ENCODE measurements at regions not wholly inside any gene's neighbourhood (a gene's known extent, or its start where the extent isn't known, plus 50 kb on each side); places are given as distances from the start of the nearest gene placed in this dataset.

DNA sequence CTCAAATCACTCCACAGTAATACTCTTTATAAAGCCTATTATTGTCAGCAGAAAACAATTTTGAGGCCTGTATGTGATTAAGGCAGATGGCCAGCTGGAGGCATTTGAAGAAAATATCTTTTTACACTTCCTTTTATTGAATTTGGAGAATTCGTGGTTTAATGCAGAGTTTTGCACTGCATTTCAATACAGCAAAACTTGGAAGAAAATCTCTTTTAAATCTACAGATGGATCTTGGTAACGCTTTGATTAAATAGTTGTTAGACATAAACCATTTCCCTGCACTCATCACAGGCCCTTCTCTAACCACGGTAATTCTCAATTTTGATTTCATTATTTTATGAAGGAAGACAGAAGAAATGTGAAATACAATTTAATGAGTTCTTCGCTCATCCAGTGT is 185.7 kb downstream of the RFC3 start:
- no peaks in the 10 kb centered on the region for H3K36me3 ChIP-seq (ENCODE audit: control insufficient read depth in 1 of 2, insufficient read depth in 2 of 2, low read length in 2 of 2)
- H3K4me3 ChIP-seq (ENCODE audit: low read depth in 1 of 2, low read length in 2 of 2): no peak overlapping the region
- H3K27ac ChIP-seq (ENCODE audit: low read length): no peak overlapping the region
- H3K9me3 ChIP-seq (ENCODE audit: control insufficient read depth in 1 of 2, low read length in 2 of 2): no peaks in the 10 kb centered on the region
- H3K4me1 ChIP-seq (ENCODE audit: control insufficient read depth in 1 of 2, insufficient read depth in 2 of 2, low read length in 2 of 2): peaks cover 0 to 14% of the 10 kb centered on the region in 2 donors
- no peaks in the 10 kb centered on the region for H3K27me3 ChIP-seq (ENCODE audit: low read depth, low read length)

DNA sequence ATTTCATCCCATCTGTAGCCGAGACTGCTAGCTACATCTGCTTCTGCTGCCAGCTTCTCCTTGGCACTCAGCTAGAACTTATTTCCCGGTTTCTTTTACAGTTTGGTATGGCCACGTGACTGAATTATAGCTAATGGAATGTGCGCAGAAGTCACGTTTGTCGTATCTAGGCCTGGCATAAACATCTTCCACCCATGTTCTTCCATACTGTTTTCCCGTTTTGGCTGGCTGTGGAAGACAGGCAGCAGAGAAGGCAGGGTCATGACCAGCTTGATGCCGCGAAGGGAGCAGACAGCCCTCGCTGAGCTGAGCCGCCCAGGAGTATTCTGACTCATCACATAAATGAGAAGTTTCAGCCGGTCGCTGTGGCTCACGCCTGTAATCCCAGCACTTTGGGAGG is 186.7 kb downstream of the RFC3 start:
- H3K4me1 ChIP-seq (ENCODE audit: control insufficient read depth in 1 of 2, insufficient read depth in 2 of 2, low read length in 2 of 2): peaks cover 0 to 9% of the 10 kb centered on the region in 2 donors
- H3K27me3 ChIP-seq (ENCODE audit: low read depth, low read length): no peaks in the 10 kb centered on the region
- H3K4me3 ChIP-seq (ENCODE audit: low read depth in 1 of 2, low read length in 2 of 2): no peak overlapping the region
- H3K36me3 ChIP-seq (ENCODE audit: control insufficient read depth in 1 of 2, insufficient read depth in 2 of 2, low read length in 2 of 2): no peaks in the 10 kb centered on the region
- H3K9me3 ChIP-seq (ENCODE audit: control insufficient read depth in 1 of 2, low read length in 2 of 2): no peaks in the 10 kb centered on the region
- no peak overlapping the region for H3K27ac ChIP-seq (ENCODE audit: low read length)

DNA sequence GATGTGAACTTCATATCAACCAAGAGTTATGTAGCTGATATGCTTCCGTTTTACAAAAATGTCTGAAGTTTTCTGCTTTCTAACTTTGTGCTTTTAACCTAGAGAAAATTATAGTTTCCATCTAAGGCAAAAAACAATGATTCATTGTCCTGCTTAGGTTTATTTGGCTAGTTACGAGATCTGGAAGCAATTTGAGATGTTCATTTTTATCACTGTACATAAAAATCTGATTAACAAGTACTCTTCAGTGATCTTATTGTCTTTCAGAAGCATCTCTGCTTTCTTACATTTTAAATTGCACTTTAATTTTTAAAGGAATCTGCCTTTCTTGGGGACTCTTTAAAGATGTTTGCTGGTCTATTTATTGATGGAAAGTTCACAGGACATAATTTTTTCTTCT is 188.1 kb downstream of the RFC3 start:
- Histone ChIP-seq H3K9me3 (ENCODE audit: control insufficient read depth in 1 of 2, low read length in 2 of 2) (no peaks in the 10 kb centered on the region), H3K27ac (ENCODE audit: low read length) (no peak overlapping the region), H3K4me1 (ENCODE audit: control insufficient read depth in 1 of 2, insufficient read depth in 2 of 2, low read length in 2 of 2) (no peaks in the 10 kb centered on the region), H3K36me3 (ENCODE audit: control insufficient read depth in 1 of 2, insufficient read depth in 2 of 2, low read length in 2 of 2) (no peaks in the 10 kb centered on the region), H3K27me3 (ENCODE audit: low read depth, low read length) (no peaks in the 10 kb centered on the region), H3K4me3 (ENCODE audit: low read depth in 1 of 2, low read length in 2 of 2) (no peak overlapping the region)

DNA sequence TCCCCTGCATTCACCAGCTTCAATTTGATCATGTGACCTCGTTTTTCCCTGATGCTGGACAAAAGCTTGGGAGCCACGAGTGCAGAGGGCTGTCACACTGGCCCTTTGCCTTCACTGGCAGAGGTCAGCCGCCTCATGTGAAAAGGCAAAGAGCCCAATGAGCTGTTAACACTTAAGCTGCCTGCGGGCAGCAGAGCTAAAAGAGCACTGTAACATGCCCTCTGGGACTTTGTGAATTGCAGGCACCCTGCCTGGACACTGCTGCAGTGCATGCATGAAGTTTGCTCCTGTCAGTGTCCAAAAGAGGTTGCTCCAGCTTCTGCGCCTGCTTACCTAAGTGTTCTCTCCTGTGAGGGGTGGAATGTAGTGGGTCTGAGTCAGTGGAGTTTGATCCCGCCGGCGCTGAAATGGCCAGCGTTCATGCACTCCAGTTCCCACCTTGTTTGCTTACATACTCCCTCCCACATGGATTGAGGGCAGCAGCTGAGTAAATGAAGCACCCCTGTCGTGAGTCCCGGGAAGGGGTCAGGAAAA is 193.7 kb downstream of the RFC3 start:
- Histone ChIP-seq H3K4me3 (ENCODE audit: low read depth in 1 of 2, low read length in 2 of 2) (no peak overlapping the region), H3K27ac (ENCODE audit: low read length) (no peak overlapping the region), H3K4me1 (ENCODE audit: control insufficient read depth in 1 of 2, insufficient read depth in 2 of 2, low read length in 2 of 2) (no peaks in the 10 kb centered on the region), H3K9me3 (ENCODE audit: control insufficient read depth in 1 of 2, low read length in 2 of 2) (no peaks in the 10 kb centered on the region), H3K36me3 (ENCODE audit: control insufficient read depth in 1 of 2, insufficient read depth in 2 of 2, low read length in 2 of 2) (no peaks in the 10 kb centered on the region), H3K27me3 (ENCODE audit: low read depth, low read length) (no peaks in the 10 kb centered on the region)

DNA sequence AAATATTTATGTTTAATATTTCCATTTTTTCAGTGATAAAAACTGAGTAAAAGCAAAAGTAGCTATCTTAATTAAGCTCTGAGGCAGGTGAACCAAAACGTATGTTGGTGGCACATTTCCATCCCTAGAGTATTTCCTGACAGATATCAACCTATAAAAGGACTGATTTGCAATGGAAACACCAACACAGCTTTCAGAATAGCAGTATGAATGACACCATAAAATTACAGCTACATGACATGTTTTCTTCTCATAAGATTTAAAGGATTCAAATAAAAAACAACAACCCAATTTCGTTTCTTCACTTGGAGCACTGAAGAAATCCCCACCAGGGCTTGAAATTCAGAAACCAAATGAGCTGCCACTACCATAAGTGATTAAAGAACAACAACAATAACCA is 194.4 kb downstream of the RFC3 start:
- no peak overlapping the region for H3K27ac ChIP-seq (ENCODE audit: low read length)
- no peaks in the 10 kb centered on the region for H3K4me1 ChIP-seq (ENCODE audit: control insufficient read depth in 1 of 2, insufficient read depth in 2 of 2, low read length in 2 of 2)
- H3K9me3 ChIP-seq (ENCODE audit: control insufficient read depth in 1 of 2, low read length in 2 of 2): no peaks in the 10 kb centered on the region
- no peaks in the 10 kb centered on the region for H3K27me3 ChIP-seq (ENCODE audit: low read depth, low read length)
- no peaks in the 10 kb centered on the region for H3K36me3 ChIP-seq (ENCODE audit: control insufficient read depth in 1 of 2, insufficient read depth in 2 of 2, low read length in 2 of 2)
- no peak overlapping the region for H3K4me3 ChIP-seq (ENCODE audit: low read depth in 1 of 2, low read length in 2 of 2)

DNA sequence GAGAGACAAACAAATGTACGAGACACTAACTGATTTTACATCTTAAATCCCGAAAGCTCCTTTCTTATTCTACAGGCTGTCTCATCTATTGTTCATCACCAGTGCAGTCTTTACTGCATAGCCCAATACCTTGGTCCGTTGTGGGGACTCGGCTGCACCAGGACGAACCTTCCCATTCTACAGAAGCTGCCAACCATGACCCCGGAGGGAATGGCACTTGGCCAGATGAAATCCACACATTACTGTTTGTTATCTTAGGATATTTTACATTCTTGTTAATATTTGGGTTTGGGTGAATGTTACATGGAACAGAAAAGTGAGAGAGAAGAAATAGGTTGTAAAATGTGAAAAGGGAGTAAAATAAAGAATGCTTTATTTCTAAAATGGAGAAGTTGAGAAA is 195.1 kb downstream of the RFC3 start:
- Histone ChIP-seq H3K4me1 (ENCODE audit: control insufficient read depth in 1 of 2, insufficient read depth in 2 of 2, low read length in 2 of 2) (no peaks in the 10 kb centered on the region), H3K4me3 (ENCODE audit: low read depth in 1 of 2, low read length in 2 of 2) (no peak overlapping the region), H3K9me3 (ENCODE audit: control insufficient read depth in 1 of 2, low read length in 2 of 2) (no peaks in the 10 kb centered on the region), H3K27me3 (ENCODE audit: low read depth, low read length) (no peaks in the 10 kb centered on the region), H3K36me3 (ENCODE audit: control insufficient read depth in 1 of 2, insufficient read depth in 2 of 2, low read length in 2 of 2) (no peaks in the 10 kb centered on the region), H3K27ac (ENCODE audit: low read length) (no peak overlapping the region)

DNA sequence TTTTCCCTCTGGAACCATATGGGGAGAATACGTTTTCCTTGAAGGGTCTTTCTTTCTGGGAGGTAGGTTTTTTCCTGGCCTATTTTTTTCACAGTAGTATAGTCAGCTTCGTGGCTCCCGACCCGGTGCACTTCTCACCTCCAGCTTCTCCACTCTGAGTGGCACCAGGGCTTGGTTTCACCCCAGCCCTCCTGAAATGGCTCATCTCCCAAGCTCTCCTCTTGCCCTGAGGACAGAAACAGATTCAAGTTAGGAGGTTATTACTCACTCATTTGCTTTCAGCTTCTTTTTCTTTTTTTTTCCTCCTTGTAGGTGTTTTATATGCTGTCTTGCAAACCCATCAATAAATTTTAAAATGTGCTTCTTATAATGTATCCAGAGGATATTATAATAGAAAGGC is 199.3 kb downstream of the RFC3 start:
- H3K9me3 ChIP-seq (ENCODE audit: control insufficient read depth in 1 of 2, low read length in 2 of 2): peaks cover 0 to 8% of the 10 kb centered on the region in 2 donors
- no peaks in the 10 kb centered on the region for H3K36me3 ChIP-seq (ENCODE audit: control insufficient read depth in 1 of 2, insufficient read depth in 2 of 2, low read length in 2 of 2)
- no peak overlapping the region for H3K4me3 ChIP-seq (ENCODE audit: low read depth in 1 of 2, low read length in 2 of 2)
- no peak overlapping the region for H3K27ac ChIP-seq (ENCODE audit: low read length)
- H3K4me1 ChIP-seq (ENCODE audit: control insufficient read depth in 1 of 2, insufficient read depth in 2 of 2, low read length in 2 of 2): no peaks in the 10 kb centered on the region
- no peaks in the 10 kb centered on the region for H3K27me3 ChIP-seq (ENCODE audit: low read depth, low read length)

DNA sequence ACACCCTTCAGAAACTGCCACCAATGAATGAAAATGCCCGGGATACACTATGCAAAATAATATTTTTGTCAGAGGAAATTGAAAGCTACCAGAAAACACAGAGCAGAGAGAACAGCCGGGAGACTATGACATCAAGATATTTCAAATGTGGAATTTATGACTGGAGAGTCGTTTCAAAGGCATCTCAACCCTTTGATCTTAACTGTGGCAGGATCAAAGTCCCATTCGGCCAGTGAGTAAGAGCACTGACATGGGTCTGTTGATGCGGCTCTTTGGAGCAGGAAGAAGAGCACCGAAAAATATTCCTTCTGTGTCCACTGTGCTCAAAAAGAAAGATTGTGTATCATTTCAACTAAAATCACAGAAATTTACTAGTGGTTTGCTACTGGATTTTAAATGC is 201.9 kb downstream of the RFC3 start:
- H3K4me3 ChIP-seq (ENCODE audit: low read depth in 1 of 2, low read length in 2 of 2): no peak overlapping the region
- no peak overlapping the region for H3K27ac ChIP-seq (ENCODE audit: low read length)
- no peaks in the 10 kb centered on the region for H3K27me3 ChIP-seq (ENCODE audit: low read depth, low read length)
- no peaks in the 10 kb centered on the region for H3K36me3 ChIP-seq (ENCODE audit: control insufficient read depth in 1 of 2, insufficient read depth in 2 of 2, low read length in 2 of 2)
- peaks cover 0 to 10% of the 10 kb centered on the region in 2 donors for H3K9me3 ChIP-seq (ENCODE audit: control insufficient read depth in 1 of 2, low read length in 2 of 2)
- no peaks in the 10 kb centered on the region for H3K4me1 ChIP-seq (ENCODE audit: control insufficient read depth in 1 of 2, insufficient read depth in 2 of 2, low read length in 2 of 2)

DNA sequence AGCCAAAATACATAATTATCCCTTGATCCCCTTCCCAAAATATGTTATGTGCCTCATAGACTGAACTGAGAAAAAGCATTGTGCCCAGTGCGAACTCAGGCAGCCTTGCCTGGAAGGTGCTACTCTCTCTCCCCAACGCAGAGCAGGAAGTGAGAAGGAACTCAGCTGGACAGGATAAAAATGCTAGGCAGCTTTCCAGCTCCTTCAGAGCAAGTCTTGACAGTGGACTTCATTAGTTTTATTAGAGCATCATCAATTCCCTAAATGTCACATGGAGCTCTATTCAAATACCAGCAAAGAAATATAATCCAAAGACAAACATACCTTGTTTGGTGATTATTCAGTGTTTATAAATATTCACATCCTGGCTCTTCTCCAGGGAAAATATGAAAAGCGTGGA is 202.4 kb downstream of the RFC3 start:
- Histone ChIP-seq H3K27me3 (ENCODE audit: low read depth, low read length) (no peaks in the 10 kb centered on the region), H3K36me3 (ENCODE audit: control insufficient read depth in 1 of 2, insufficient read depth in 2 of 2, low read length in 2 of 2) (no peaks in the 10 kb centered on the region), H3K4me3 (ENCODE audit: low read depth in 1 of 2, low read length in 2 of 2) (no peak overlapping the region), H3K9me3 (ENCODE audit: control insufficient read depth in 1 of 2, low read length in 2 of 2) (peaks cover 0 to 10% of the 10 kb centered on the region in 2 donors), H3K27ac (ENCODE audit: low read length) (no peak overlapping the region), H3K4me1 (ENCODE audit: control insufficient read depth in 1 of 2, insufficient read depth in 2 of 2, low read length in 2 of 2) (no peaks in the 10 kb centered on the region)

DNA sequence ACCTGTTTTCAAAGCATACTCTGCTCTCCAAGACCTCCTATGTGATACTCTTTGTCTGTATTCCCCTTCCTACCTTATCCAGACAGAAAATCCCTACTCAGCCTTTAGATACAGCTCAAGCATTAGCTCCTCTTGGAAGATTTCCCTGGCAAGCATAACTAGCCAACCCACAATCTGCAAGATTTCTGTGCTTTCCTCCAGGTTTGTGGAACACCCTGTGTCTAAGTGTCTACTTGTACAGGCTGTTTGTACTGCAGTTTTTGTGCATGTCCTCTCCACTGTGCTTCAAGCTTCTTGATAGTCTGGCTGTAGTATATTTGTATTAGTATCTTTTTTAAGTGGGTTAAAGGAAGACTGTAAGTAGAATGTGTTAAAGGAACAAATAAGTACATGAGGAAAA is 203.7 kb downstream of the RFC3 start:
- no peak overlapping the region for H3K27ac ChIP-seq (ENCODE audit: low read length)
- no peak overlapping the region for H3K4me3 ChIP-seq (ENCODE audit: low read depth in 1 of 2, low read length in 2 of 2)
- no peaks in the 10 kb centered on the region for H3K36me3 ChIP-seq (ENCODE audit: control insufficient read depth in 1 of 2, insufficient read depth in 2 of 2, low read length in 2 of 2)
- H3K4me1 ChIP-seq (ENCODE audit: control insufficient read depth in 1 of 2, insufficient read depth in 2 of 2, low read length in 2 of 2): no peaks in the 10 kb centered on the region
- no peaks in the 10 kb centered on the region for H3K27me3 ChIP-seq (ENCODE audit: low read depth, low read length)
- peaks cover 0 to 18% of the 10 kb centered on the region in 2 donors for H3K9me3 ChIP-seq (ENCODE audit: control insufficient read depth in 1 of 2, low read length in 2 of 2)

DNA sequence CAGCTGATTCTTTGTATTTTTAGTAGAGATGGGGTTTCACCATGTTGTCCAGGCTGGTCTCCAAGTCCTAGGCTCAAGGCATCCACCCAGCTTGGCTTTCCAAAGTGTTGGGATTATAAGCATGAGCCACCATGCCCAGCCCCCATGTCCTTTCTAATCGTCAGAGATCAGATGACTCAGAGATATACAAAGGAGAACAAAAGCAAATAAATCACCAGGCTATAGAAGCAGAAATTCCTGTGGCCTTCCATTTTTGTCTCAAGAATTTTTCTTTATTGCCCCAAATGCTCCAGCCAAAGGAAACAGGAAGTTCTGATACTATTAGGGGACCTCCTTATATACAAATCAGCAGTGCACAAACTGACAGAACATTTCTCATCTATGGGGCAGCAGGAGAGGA is 207.8 kb downstream of the RFC3 start:
- Histone ChIP-seq H3K27me3 (ENCODE audit: low read depth, low read length) (no peaks in the 10 kb centered on the region), H3K4me1 (ENCODE audit: control insufficient read depth in 1 of 2, insufficient read depth in 2 of 2, low read length in 2 of 2) (no peaks in the 10 kb centered on the region), H3K9me3 (ENCODE audit: control insufficient read depth in 1 of 2, low read length in 2 of 2) (peaks cover 0 to 21% of the 10 kb centered on the region in 2 donors), H3K36me3 (ENCODE audit: control insufficient read depth in 1 of 2, insufficient read depth in 2 of 2, low read length in 2 of 2) (no peaks in the 10 kb centered on the region), H3K4me3 (ENCODE audit: low read depth in 1 of 2, low read length in 2 of 2) (no peak overlapping the region), H3K27ac (ENCODE audit: low read length) (no peak overlapping the region)

DNA sequence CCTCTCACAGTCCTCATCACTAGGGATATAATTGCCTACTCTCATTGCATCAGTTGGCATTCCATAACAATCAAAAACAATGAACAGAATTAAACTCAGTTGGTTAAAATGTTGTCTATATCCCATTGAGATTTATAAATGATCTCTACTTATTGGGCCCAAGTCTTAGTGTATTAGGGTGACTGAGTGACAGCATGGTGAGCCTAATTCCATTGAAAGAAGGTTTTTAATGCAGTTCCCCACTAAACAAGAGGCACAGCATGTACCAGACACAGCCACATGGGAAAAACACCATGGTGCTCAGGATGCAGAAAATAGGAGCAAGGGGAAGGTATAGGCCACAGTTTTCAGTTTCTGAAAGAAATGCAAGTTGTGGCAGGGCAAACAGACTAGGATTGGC is 208.4 kb downstream of the RFC3 start:
- no peaks in the 10 kb centered on the region for H3K36me3 ChIP-seq (ENCODE audit: control insufficient read depth in 1 of 2, insufficient read depth in 2 of 2, low read length in 2 of 2)
- no peaks in the 10 kb centered on the region for H3K4me1 ChIP-seq (ENCODE audit: control insufficient read depth in 1 of 2, insufficient read depth in 2 of 2, low read length in 2 of 2)
- no peaks in the 10 kb centered on the region for H3K27me3 ChIP-seq (ENCODE audit: low read depth, low read length)
- no peak overlapping the region for H3K27ac ChIP-seq (ENCODE audit: low read length)
- H3K9me3 ChIP-seq (ENCODE audit: control insufficient read depth in 1 of 2, low read length in 2 of 2): peaks cover 0 to 20% of the 10 kb centered on the region in 2 donors
- H3K4me3 ChIP-seq (ENCODE audit: low read depth in 1 of 2, low read length in 2 of 2): no peak overlapping the region
